Suppressor macrophage treated with lipopolysaccharide for 1 hour (primary cell): ENCODE measurements at regions not wholly inside any gene's neighbourhood (a gene's known extent, or its start where the extent isn't known, plus 50 kb on each side); places are given as distances from the start of the nearest gene placed in this dataset.

ENCODE experiments used
- DNase-seq, 3 donors: peaks; one replicate each; pipeline ENCODE4 v3.0.0-alpha.2; 2020 to 2022

GRCh38 chr11:32531528-32531927 is 52.1 kb upstream of the EIF3M start:
- peak; percentile 77 to 86 (median 85) for DNase-seq

- DNase-seq: peak; percentile 38 to 84 (median 57)
These were observed 53.5 kb upstream of the EIF3M start for GRCh38 chr11:32529994-32530588.

- DNase-seq: no peak
These were observed 56.1 kb upstream of the EIF3M start for GRCh38 chr11:32527261-32528175.

GRCh38 chr11:32526760-32527159 is 56.9 kb upstream of the EIF3M start:
- DNase-seq: no peak

- DNase-seq: peak in 1 of 3 donors; percentile 33
These were observed 71.7 kb upstream of the EIF3M start for GRCh38 chr11:32511926-32512325.

GRCh38 chr11:32510039-32510438 is 73.6 kb upstream of the EIF3M start:
- DNase-seq: no peak

- no peak for DNase-seq
These were observed 73.4 kb upstream of the WT1 start for GRCh38 chr11:32508780-32509179.

- DNase-seq: no peak
These were observed 64.7 kb upstream of the WT1 start for GRCh38 chr11:32500001-32500400.

GRCh38 chr11:32497951-32498350 is 62.6 kb upstream of the WT1 start:
- DNase-seq: no peak

- DNase-seq: no peak
These were observed 59.3 kb upstream of the WT1 start for GRCh38 chr11:32494629-32495028.

GRCh38 chr11:32489464-32489863 is 54.1 kb upstream of the WT1 start:
- DNase-seq: no peak

GRCh38 chr11:32487270-32487669 is 51.9 kb upstream of the WT1 start:
- DNase-seq: peak in 2 of 3 donors; percentile 20 to 22

GRCh38 chr11:32485733-32486132 is 50.4 kb upstream of the WT1 start:
- no peak for DNase-seq
